ENCODE measurements at regions not wholly inside any gene's neighbourhood (a gene's known extent, or its start where the extent isn't known, plus 50 kb on each side); places are given as distances from the start of the nearest gene placed in this dataset.

GRCh38 chr3:95082191-95082590, 1019.3 kb downstream of the NSUN3 start:
- no peak overlapping the region for H3K4me3 ChIP-seq (replicated peaks in 1 of 2; ENCODE audit: low read depth in 2 of 2, low read length in 2 of 2)
- TF ChIP-seq, protein P1, sequence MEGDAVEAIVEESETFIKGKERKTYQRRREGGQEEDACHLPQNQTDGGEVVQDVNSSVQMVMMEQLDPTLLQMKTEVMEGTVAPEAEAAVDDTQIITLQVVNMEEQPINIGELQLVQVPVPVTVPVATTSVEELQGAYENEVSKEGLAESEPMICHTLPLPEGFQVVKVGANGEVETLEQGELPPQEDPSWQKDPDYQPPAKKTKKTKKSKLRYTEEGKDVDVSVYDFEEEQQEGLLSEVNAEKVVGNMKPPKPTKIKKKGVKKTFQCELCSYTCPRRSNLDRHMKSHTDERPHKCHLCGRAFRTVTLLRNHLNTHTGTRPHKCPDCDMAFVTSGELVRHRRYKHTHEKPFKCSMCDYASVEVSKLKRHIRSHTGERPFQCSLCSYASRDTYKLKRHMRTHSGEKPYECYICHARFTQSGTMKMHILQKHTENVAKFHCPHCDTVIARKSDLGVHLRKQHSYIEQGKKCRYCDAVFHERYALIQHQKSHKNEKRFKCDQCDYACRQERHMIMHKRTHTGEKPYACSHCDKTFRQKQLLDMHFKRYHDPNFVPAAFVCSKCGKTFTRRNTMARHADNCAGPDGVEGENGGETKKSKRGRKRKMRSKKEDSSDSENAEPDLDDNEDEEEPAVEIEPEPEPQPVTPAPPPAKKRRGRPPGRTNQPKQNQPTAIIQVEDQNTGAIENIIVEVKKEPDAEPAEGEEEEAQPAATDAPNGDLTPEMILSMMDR (IDR thresholded peaks at IDR 0.05; ENCODE audit: low read depth, low read length), result no peak
- DNase-seq (ENCODE audit: low read depth in 2 of 2), result no peak

GRCh38 chr3:95084738-95085137, 1021.9 kb downstream of the NSUN3 start:
- no peak for DNase-seq (ENCODE audit: low read depth in 2 of 2)
- H3K4me3 ChIP-seq (replicated peaks in 1 of 2; ENCODE audit: low read depth in 2 of 2, low read length in 2 of 2), result no peak overlapping the region
- TF ChIP-seq, protein P1 (IDR thresholded peaks at IDR 0.05; ENCODE audit: low read depth, low read length), result no peak

GRCh38 chr3:95088464-95088863, 1025.6 kb downstream of the NSUN3 start:
- DNase-seq (ENCODE audit: low read depth in 2 of 2), result no peak
- H3K4me3 ChIP-seq (replicated peaks in 1 of 2; ENCODE audit: low read depth in 2 of 2, low read length in 2 of 2), result no peak overlapping the region
- TF ChIP-seq, protein P1 (IDR thresholded peaks at IDR 0.05; ENCODE audit: low read depth, low read length), result no peak

GRCh38 chr3:95097493-95097892, 1034.6 kb downstream of the NSUN3 start:
- TF ChIP-seq, protein P1 (IDR thresholded peaks at IDR 0.05; ENCODE audit: low read depth, low read length), result no peak
- peak in 1 of 2 donors; percentile 0 for DNase-seq (ENCODE audit: low read depth in 2 of 2)
- H3K4me3 ChIP-seq (replicated peaks in 1 of 2; ENCODE audit: low read depth in 2 of 2, low read length in 2 of 2), result no peak overlapping the region

DNA sequence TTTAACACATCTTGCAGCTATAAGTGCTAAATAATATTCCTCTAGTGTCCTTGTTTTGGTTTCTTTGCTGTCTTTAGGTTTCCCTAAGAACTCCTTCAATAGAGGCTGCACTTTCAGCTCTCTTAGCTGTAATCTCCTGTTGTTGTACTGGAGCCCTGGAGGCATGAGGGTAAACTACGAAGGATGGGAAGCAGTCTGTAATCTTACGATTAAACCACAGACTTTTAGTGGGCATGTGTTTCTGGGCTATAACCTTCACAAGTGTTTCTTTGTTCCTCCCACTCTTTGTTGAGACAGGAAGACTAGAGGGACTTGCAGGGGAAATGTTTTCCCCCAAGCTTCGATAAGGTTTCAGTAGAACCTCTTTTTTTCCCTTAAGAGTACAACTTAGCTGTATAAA, 1058.1 kb downstream of the NSUN3 start:
- TF ChIP-seq, protein P1 (IDR thresholded peaks at IDR 0.05; ENCODE audit: low read depth, low read length), result no peak
- DNase-seq (ENCODE audit: low read depth in 2 of 2), result no peak
- H3K4me3 ChIP-seq (replicated peaks in 1 of 2; ENCODE audit: low read depth in 2 of 2, low read length in 2 of 2), result no peak overlapping the region

GRCh38 chr3:95123104-95123503, 1060.2 kb downstream of the NSUN3 start:
- TF ChIP-seq, protein P1 (IDR thresholded peaks at IDR 0.05; ENCODE audit: low read depth, low read length), result no peak
- no peak overlapping the region for H3K4me3 ChIP-seq (replicated peaks in 1 of 2; ENCODE audit: low read depth in 2 of 2, low read length in 2 of 2)
- DNase-seq (ENCODE audit: low read depth in 2 of 2), result no peak

DNA sequence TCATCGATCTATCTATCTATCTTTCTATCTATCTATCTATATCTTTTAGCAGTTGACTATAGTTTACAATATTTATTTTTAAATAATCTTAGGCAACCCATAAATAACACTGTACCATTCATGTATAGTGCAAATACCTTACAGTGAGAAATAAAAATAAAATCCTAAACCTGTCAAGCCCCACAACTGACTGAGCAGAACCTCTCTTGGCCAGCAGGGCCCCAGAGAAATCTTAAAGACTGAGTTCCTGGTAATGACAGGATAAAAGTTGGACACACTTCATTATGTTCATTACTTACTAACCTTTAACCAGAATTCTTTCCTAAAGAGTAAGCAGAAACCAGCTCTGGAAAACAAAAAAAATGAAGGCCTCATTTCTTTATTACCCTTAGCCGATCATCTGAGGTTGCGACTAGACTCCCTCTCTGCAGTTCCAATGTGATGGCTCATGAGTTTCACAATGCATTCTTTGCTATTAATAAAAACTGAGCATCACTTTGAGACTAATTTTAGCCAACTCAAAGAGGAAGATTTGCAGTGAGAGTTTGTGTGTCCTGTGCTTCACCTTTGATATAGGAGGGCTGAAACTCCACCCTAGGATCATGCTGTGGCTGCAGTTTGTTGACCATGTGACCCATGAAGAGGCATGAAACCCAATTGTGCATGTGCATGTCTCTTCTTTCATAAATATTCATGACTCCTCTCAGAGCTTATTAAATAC, 1072.0 kb downstream of the NSUN3 start:
- TF ChIP-seq, protein P1 (IDR thresholded peaks at IDR 0.05; ENCODE audit: low read depth, low read length), result no peak

More for the DNA sequence above, 1072.0 kb downstream of the NSUN3 start:
- DNase-seq (ENCODE audit: low read depth in 2 of 2), result no peak
- no peak overlapping the region for H3K4me3 ChIP-seq (replicated peaks in 1 of 2; ENCODE audit: low read depth in 2 of 2, low read length in 2 of 2)

Measured in cardiac fibroblast (primary cell).